ENCODE measurements at regions not wholly inside any gene's neighbourhood (a gene's known extent, or its start where the extent isn't known, plus 50 kb on each side); places are given as distances from the start of the nearest gene placed in this dataset.

- H4K8ac ChIP-seq (ENCODE audit: low read depth in 2 of 2, low read length in 2 of 2) = no peak overlapping the region
- H3K79me1 ChIP-seq (ENCODE audit: low read depth in 1 of 2, low read length in 2 of 2) = no peaks in the 10 kb centered on the region
- dilution Hi-C loops (cut with HindIII; ENCODE audit: low sequenced_read_pairs, unreplicated experiment) = no loop called here
- H3K18ac ChIP-seq (ENCODE audit: low read depth, low read length) = no peak overlapping the region
- H3K4me2 ChIP-seq (ENCODE audit: low read depth, low read length) = no peak overlapping the region
- no peak overlapping the region for H4K91ac ChIP-seq (ENCODE audit: insufficient read depth, low read depth, low read length)
- H2BK20ac ChIP-seq (ENCODE audit: low read depth, low read length) = no peak overlapping the region
- H3K9me1 ChIP-seq (ENCODE audit: insufficient read depth, low read length) = no peaks in the 10 kb centered on the region
- H2AK9ac ChIP-seq (replicated peaks; ENCODE audit: low read depth, low read length, poor library complexity) = no peak overlapping the region
- H2BK120ac ChIP-seq (ENCODE audit: low read depth, low read length) = no peak overlapping the region
- in situ Hi-C loops (cut with MboI; ENCODE audit: low sequenced_read_pairs) = no loop called here
- H2BK5ac ChIP-seq (ENCODE audit: low read depth, low read length, poor library complexity, severe bottlenecking) = no peak overlapping the region
- no peaks in the 10 kb centered on the region for H4K20me1 ChIP-seq (ENCODE audit: insufficient read depth, low read length)
- no peak overlapping the region for H3K4me3 ChIP-seq (ENCODE audit: insufficient read depth, low read depth, low read length)
- ChIA-PET POLR2A (ENCODE audit: unreplicated experiment) (no interaction called here), CTCF (no interaction called here)
- no peak overlapping the region for H3K14ac ChIP-seq (replicated peaks; ENCODE audit: low read depth, low read length)
- ATAC-seq (ENCODE audit: low read depth) = no peak
- H3K27me3 ChIP-seq (ENCODE audit: control insufficient read depth, insufficient read depth, low read length) = no peaks in the 10 kb centered on the region
- no peak overlapping the region for H4K5ac ChIP-seq (ENCODE audit: low read depth, low read length)
- H3K9ac ChIP-seq (ENCODE audit: low read depth, low read length) = no peak overlapping the region
- DNase-seq = no peak
- H3K27ac ChIP-seq (ENCODE audit: insufficient read depth, low read length) = no peak overlapping the region
- no peaks in the 10 kb centered on the region for H3K9me3 ChIP-seq (ENCODE audit: control insufficient read depth, insufficient read depth, low read length)
- BruUV-seq (replicated peaks) = no TSS peak
- TF ChIP-seq NFE2L2 (IDR thresholded peaks at IDR 0.05; ENCODE audit: low read depth, low read length) (no peak), RAD21 (IDR thresholded peaks at IDR 0.05; ENCODE audit: low read length) (no peak)
- no peak overlapping the region for H2AFZ ChIP-seq (replicated peaks; ENCODE audit: low read length, poor library complexity)
- H3K4ac ChIP-seq (ENCODE audit: low read depth, low read length) = no peak overlapping the region
- H2AK5ac ChIP-seq (ENCODE audit: low read depth, low read length) = no peak overlapping the region
- intact Hi-C loops (cut with micrococcal nuclease) = no loop called here
- no CpG with 5 or more reads among the region's 2 CpGs for WGBS, 2 experiments (ENCODE audit: extremely low coverage in 2 of 2, insufficient read length in 1 of 2)
- no peaks in the 10 kb centered on the region for H3K4me1 ChIP-seq (ENCODE audit: control insufficient read depth, insufficient read depth, low read length)
- H2BK15ac ChIP-seq (ENCODE audit: low read depth, low read length) = no peak overlapping the region
- no peak overlapping the region for H3K23ac ChIP-seq (ENCODE audit: low read depth, low read length)
- no peaks in the 10 kb centered on the region for H3K36me3 ChIP-seq (ENCODE audit: control insufficient read depth, insufficient read depth, low read length)
- H3K56ac ChIP-seq (ENCODE audit: extremely low read depth, insufficient read depth, low read length) = no peak overlapping the region
These were observed 615.8 kb downstream of the SNAPC1 start for GRCh38 chr14:62378057-62378456.

Measured in IMR-90 (cell line).